NCI-H748 (cell line): ENCODE measurements at regions not wholly inside any gene's neighbourhood (a gene's known extent, or its start where the extent isn't known, plus 50 kb on each side); places are given as distances from the start of the nearest gene placed in this dataset.

Experiments used
- DNase-seq: peaks from one replicate; lab custom pipeline; 2025; ENCODE audit not compliant: unreplicated experiment; lab: John Stamatoyannopoulos, UW

DNA sequence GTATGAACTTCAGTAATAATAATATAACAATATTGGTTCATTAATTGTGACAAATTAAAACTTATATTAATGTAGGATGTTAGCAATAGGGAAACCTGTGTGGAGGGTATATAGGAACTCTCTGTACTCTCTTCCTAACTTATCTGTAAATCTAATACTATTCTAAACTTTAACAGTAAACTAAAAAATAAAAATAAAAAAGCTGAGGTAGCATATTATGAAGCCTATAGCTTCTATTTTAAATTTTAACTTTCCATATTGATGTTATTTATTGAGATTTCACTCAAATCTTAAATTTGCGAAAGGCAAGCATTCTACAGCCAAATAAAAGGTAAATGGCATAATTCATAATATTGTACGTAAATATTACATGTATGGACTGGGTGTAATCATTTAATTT, 326.4 kb downstream of the MEI4 start:
- DNase-seq = no peak

DNA sequence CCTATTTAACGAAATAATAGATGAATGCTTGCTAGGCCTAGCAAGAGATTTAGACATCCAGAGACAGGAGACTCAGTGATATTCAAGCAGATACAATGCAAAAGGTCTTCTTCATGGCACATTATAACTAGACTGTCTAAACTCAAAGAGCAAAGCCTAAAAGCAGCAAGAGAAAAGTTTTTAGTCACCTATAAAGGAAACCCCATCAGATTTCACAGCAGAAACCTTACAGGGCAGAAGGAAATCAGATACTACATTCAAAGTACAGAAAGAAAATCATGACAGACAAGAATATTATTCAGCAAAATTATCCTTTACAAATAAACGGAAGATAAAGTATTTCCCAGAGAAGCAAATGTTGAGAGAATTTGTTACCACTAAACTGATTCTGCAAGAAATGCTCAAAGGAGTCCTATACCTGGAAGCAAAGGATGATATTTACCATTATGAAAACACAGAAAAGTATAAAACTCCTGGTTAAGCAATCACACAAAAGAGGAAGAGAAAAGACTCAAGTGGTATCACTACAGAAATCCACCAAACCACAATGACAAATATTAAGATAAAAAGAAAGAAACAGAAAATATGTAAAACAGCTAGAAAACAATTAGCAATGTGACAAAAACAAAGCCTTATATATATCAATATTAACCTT, 333.7 kb downstream of the MEI4 start:
- no peak for DNase-seq

DNA sequence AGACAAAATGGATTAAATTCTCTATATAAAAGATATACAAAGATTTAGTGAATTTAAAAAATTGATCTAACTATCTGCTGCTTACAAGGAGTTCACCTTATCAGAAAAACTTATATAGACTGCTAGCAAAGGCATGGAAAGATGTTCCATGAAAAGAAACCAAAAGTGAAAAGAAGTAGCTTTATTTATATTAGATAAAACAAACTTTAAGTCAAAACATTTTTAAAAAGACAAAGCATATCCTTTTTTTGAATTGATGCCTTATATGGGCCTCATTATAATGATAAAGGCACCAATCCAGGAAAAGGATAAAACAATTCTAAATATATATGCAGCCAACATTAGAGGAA, 334.2 kb downstream of the MEI4 start:
- DNase-seq = no peak

- no peak for DNase-seq
Measured at GRCh38 chr6:78010130-78010529, 357.3 kb downstream of the MEI4 start.

GRCh38 chr6:78020586-78020985, 367.7 kb downstream of the MEI4 start:
- no peak for DNase-seq

DNA sequence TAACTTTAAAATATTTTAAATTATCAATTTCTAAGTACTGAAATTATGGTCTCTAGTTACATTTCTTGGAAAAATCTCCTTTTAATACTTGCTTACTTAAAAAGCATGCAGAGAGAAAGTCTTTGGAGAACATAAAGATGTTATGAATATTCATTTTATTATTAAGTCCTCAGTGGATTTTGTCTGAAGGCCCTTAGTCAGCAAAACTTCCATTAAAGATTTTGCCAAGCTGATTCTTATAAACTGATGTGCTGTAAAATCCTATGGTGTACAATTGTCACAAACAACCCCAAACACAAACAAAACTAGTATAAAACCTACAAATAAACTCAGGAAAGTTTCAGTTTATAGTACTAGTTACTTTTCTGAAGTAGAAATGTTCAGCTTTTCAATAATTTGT, 372.7 kb downstream of the MEI4 start:
- DNase-seq = no peak

DNA sequence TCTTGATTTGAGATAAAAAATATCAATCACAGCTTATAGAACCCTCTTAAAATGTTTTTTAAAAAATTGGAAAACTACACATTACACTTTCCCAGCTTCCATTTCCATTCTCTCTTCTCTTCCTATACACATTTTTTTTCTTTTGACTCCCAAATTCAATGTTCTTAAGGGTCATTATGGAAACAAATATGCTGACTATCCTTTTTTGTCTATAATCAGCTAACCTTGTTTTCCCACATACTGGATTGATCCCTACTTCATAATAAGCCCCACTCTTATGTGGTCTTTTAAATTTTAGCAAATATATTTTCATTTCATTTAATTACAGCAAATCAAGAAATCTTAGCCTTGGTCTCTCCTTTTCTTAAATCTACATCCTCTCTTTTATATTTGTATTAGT, 378.4 kb downstream of the MEI4 start:
- no peak for DNase-seq

DNA sequence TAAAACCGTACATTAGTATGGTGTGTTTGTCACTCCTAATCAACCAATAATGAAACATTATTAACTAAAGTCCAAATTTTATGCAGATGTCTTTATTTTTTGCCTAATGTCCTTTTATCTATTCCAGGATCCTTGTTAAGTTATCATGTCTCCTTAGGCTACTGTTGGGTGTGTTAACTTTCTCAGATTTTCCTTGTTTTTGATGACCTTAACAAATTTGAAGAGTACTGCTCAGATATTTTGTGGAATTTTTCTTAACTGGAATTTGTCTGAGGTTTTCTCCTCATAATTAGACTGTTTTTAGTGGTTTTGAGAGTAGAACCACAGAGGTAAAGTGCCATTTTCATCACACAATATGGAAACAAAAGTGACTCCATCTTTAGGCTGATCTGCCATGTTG, 406.3 kb downstream of the MEI4 start:
- no peak for DNase-seq

GRCh38 chr6:78062993-78063392, 410.2 kb downstream of the MEI4 start:
- no peak for DNase-seq

DNA sequence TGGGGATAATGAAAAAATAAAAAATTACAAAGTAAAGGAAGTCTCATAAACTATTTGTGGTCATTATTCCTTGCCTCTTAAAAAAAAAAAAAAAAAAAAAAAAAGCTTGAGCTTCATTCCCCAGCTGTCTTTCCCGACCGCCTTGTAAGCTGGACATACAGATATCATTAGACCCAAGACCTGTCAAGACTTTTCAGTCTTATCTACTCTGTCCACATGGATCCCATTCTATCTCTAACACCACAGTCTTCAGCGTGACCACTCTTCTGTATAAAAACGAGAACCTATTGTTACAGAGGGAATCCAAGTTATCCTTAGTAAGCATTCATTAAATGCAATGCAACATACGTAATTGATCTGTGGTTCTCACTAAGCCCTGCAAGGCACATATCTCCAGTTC, 423.5 kb downstream of the MEI4 start:
- no peak for DNase-seq

DNA sequence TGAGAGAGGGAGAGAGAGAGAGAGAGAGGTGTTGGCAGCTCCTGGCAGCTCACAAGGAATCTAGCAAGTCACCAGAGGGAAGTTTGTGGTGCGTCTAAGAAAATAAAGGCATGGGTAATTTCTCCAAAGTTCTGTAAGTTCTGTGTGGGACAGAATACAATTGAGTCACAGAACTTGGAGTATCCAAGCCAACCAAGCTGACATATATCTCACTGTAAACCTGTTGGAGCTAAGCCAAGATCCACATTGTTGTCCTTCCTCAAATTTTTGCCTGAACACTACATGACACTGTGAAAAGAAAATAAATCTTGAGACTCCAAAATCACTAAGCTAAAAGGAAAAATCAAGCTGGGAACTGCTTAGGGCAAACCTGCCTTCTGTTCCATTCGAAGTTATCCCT, 436.7 kb downstream of the MEI4 start:
- DNase-seq = no peak

DNA sequence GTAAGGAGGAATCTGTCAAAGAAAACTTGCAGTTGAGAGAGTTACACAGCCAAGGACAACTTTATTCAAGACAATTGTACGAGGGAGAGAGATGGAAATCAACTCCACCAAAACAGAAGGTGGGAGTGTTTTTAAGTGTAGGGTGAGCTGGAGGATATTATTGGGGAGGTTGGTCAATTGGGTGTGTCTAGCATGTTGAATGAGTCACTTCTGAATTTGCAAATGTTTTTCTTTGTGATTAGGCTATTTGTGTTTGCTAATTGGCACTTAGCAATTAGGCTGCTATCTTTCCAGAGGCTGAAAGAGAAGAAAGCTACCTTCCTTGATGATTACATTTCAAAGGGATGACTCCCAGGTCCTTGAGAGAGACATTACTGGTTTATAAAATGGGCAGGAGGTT, 441.1 kb downstream of the MEI4 start:
- DNase-seq = peak; percentile 61

DNA sequence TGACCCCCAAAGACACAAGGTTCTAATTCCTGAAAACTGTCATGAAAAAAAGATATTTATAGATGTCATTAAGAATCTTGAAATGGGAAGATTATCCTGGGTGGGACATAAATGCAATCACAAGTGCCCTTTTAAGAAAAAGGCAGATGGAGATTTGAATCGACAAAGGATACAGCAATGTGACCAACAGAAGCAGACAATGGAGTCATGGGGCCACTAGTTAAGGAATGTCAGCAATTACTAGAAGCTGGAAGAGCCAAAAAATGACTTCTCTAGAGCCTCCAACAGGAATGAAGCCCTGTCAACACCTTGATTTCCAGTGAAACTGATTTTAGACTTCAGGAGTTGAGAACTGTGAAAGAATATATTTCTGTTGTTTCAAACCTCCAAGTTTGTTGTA, 448.5 kb downstream of the MEI4 start:
- no peak for DNase-seq

DNA sequence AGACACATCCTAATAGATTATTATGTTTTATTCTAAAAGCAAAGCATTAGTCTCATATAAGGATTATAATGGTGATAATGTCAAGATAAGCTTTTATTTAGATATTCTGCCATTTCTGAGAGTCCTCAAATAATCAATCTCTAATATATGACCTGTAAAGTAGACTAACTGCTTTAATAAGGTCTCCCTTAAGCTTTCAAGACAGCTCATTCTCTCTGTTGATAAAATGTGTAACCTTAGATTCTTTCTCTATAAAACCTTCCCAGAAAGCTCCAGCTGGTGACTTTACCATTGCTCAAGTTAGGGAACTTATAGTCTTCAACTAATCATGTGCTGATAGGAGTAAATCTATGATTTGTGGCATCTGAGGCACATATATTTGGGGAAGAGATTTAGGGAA, 457.8 kb downstream of the MEI4 start:
- no peak for DNase-seq

DNA sequence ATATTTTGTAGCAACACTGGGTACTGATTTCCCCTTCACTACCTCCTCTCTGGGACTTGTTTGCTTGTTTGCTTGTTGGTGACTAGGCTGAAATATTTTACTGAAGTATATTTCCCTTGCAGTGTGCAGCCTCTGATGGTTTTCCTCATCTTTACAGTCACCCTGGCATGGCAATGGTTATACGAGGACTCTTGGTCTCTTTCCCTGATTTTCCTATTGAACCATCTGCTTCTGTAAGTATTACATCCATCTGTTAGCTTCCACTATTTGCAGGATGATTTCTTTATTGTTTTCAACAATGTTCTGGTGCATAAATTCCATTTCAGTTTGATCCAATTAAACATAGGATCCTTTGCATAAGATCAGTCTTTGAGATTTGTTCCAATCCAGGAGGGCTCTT, 465.1 kb downstream of the MEI4 start:
- no peak for DNase-seq

- no peak for DNase-seq
Measured at GRCh38 chr6:78131521-78131920, 478.7 kb downstream of the MEI4 start.

DNA sequence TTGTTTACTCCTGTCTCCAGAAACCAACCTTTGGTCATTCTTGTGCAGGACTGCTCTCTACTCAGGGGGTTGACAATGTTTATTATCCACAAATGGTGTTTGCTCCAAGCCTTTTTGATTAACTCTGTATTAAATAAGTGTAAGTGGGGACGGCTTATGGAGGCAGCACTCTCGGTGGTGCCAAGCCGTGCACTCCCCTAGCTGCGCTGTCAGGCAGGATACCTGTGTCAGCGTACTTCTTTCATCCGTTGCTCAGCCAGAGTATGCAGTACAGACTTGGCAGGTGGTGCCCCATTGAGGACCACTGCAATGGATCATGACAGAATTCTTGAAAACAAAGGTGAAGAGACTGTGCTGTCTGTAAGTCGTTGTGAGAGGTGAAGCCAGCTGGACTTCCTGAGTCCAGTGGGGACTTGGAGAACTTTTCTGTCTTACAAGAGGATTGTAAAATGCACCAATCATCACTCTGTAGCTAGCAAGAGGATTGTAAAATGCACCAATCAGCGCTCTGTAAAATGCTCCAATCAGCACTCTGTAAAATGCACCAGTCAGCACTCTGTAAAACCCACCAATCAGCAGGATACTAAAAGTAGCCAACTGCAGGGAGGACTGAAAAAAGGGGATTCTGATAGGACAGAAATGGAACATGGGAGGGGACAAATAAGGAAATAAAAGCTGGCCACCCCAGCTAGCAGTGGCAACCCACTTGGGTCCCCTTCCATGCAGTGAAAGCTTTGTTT, 480.0 kb downstream of the MEI4 start:
- DNase-seq = no peak

- no peak for DNase-seq
Measured at GRCh38 chr6:78150425-78150824, 497.6 kb downstream of the MEI4 start.

GRCh38 chr6:78153976-78154375, 501.1 kb downstream of the MEI4 start:
- no peak for DNase-seq

DNA sequence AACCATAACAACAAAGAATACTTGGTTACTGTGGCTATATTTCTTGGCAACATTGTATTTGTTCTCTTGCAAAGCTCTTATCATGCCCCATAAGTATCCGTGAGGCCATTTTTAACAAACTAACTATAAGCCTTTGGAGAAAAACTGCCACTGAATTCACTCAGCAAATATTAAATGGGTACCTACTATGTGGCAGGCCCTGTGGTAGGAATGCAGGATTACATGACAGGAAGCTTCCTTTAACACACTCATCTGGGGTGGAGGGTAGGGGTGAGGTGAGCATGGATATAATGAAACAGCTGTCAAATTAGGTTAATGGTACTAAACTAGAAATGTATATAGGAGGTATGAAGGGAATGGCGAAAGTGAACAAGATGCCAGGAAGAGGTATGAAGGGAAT, 504.8 kb downstream of the MEI4 start:
- DNase-seq = no peak

- no peak for DNase-seq
Measured at GRCh38 chr6:78188891-78189290, 536.1 kb downstream of the MEI4 start.

DNA sequence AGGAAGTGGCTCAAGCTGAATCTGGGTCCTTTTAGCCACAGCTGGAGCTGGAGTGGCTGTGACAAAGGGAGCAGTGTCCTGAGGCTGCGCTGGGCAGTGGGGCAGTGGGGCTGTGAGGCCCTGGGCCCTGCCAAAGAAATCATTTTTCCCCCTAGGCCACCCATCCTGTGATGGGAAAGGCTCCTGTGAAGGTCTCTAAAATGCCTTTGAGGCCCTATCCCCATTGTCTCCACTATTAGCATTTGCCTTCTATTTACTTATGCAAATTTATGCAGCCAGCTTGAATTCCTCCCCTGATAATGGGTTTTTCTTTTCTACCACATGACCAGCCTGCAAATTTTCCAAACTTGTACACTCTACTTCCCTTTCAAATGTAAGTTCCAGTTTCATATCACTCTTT, 539.2 kb downstream of the MEI4 start:
- DNase-seq = no peak

- peak; percentile 81 for DNase-seq
Measured at GRCh38 chr6:78199044-78199443, 546.2 kb downstream of the MEI4 start.
